ENCODE measurements at regions not wholly inside any gene's neighbourhood (a gene's known extent, or its start where the extent isn't known, plus 50 kb on each side); places are given as distances from the start of the nearest gene placed in this dataset.

- TF ChIP-seq CTCF (IDR thresholded peaks at IDR 0.05; ENCODE audit: low read depth, low read length), result no peak
- TF ChIP-seq EZH2phosphoT487 (IDR thresholded peaks at IDR 0.05; ENCODE audit: low read depth), result no peak
These were observed 615.8 kb upstream of the RGS18 start for GRCh38 chr1:191542444-191542843.
